ENCODE measurements at regions not wholly inside any gene's neighbourhood (a gene's known extent, or its start where the extent isn't known, plus 50 kb on each side); places are given as distances from the start of the nearest gene placed in this dataset.

DNA sequence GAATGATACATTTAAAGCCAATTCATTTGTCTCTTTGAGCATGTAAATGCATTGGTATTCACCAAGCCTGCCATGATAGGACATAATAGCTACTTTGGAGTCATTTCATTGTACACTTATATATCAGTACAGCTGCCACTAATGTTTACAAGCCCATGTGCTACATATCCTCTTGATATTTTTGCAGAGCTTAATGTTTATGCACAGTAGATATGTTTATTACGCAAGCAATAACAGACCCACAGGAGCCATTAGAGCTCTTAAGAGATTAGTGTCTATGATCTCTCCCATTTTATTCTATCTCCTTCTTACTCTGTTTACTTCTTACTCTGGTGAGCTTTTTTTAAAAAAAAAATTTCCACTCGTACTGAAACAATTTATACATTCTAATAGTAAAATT, 1132.1 kb upstream of the ZEB2 start:
- Histone ChIP-seq H3K4me3 (no peak overlapping the region), H3K4me1 (no peaks in the 10 kb centered on the region), H3K36me3 (no peaks in the 10 kb centered on the region), H3K27ac (no peak overlapping the region), H3K27me3 (no peaks in the 10 kb centered on the region), H3K9me3 (no peaks in the 10 kb centered on the region)
- TF ChIP-seq POLR2A (IDR thresholded peaks at IDR 0.05) (no peak), POLR2AphosphoS5 (IDR thresholded peaks at IDR 0.05) (no peak)
- TF ChIP-seq, protein P1, sequence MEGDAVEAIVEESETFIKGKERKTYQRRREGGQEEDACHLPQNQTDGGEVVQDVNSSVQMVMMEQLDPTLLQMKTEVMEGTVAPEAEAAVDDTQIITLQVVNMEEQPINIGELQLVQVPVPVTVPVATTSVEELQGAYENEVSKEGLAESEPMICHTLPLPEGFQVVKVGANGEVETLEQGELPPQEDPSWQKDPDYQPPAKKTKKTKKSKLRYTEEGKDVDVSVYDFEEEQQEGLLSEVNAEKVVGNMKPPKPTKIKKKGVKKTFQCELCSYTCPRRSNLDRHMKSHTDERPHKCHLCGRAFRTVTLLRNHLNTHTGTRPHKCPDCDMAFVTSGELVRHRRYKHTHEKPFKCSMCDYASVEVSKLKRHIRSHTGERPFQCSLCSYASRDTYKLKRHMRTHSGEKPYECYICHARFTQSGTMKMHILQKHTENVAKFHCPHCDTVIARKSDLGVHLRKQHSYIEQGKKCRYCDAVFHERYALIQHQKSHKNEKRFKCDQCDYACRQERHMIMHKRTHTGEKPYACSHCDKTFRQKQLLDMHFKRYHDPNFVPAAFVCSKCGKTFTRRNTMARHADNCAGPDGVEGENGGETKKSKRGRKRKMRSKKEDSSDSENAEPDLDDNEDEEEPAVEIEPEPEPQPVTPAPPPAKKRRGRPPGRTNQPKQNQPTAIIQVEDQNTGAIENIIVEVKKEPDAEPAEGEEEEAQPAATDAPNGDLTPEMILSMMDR (IDR thresholded peaks at IDR 0.05): no peak
- intact Hi-C loops (cut with DNase I; ENCODE audit: low total_unique reads): no loop called here
- no peak for DNase-seq (ENCODE audit: low spot score in 2 of 2)

DNA sequence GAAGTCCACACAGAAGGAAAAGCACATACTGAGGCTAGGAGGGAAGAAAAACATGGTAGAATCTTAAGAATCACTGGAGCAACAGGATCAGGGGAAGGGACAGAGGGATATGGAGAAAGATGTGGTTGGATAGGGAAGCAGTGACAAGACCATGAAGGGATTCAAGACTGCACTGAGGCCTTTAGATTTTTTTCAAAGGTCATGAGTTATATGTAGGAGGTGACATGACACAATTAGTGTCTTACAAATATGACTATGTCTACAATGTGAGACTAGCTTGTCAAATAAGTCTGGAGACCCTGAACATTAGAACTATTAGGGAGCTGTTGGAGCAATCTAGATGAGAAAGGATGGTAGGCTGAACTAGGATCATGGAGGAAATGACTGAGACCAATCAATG, 1130.3 kb upstream of the ZEB2 start:
- H3K4me3 ChIP-seq: no peak overlapping the region
- no peak for DNase-seq (ENCODE audit: low spot score in 2 of 2)
- H3K4me1 ChIP-seq: no peaks in the 10 kb centered on the region
- no peaks in the 10 kb centered on the region for H3K36me3 ChIP-seq
- H3K9me3 ChIP-seq: no peaks in the 10 kb centered on the region
- H3K27ac ChIP-seq: no peak overlapping the region
- H3K27me3 ChIP-seq: no peaks in the 10 kb centered on the region
- TF ChIP-seq POLR2A (IDR thresholded peaks at IDR 0.05) (no peak), POLR2AphosphoS5 (IDR thresholded peaks at IDR 0.05) (no peak)
- TF ChIP-seq, protein P1 (IDR thresholded peaks at IDR 0.05): no peak
- intact Hi-C loops (cut with DNase I; ENCODE audit: low total_unique reads): no loop called here

DNA sequence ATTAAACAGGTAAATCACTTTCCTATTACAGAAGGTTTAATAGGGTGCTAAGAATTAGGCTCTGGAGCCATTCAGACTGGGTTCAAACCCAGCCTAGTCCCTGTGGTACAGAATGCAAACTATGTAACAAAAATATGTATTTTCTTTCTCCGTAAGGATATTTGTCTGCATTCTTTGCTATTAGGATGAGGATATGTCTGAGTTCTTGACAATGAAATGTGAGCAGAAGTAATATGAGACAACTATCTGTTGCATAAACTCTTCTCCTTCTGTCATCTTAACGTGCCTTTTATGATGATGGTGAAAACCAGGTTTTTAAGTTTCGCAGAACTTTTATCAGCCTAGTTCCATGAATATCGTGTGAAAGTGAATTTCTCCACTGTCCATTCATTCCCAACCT, 1129.1 kb upstream of the ZEB2 start:
- H3K9me3 ChIP-seq: no peaks in the 10 kb centered on the region
- no peaks in the 10 kb centered on the region for H3K36me3 ChIP-seq
- TF ChIP-seq POLR2AphosphoS5 (IDR thresholded peaks at IDR 0.05) (no peak), POLR2A (IDR thresholded peaks at IDR 0.05) (no peak)
- TF ChIP-seq, protein P1 (IDR thresholded peaks at IDR 0.05): no peak
- no peaks in the 10 kb centered on the region for H3K27me3 ChIP-seq
- intact Hi-C loops (cut with DNase I; ENCODE audit: low total_unique reads): loop anchor here (5.0 kb wide), 1 partner anchor 278 kb away; no protein-coding TSS in a partner anchor
- no peak overlapping the region for H3K4me3 ChIP-seq
- H3K4me1 ChIP-seq: no peaks in the 10 kb centered on the region
- no peak for DNase-seq (ENCODE audit: low spot score in 2 of 2)
- no peak overlapping the region for H3K27ac ChIP-seq

DNA sequence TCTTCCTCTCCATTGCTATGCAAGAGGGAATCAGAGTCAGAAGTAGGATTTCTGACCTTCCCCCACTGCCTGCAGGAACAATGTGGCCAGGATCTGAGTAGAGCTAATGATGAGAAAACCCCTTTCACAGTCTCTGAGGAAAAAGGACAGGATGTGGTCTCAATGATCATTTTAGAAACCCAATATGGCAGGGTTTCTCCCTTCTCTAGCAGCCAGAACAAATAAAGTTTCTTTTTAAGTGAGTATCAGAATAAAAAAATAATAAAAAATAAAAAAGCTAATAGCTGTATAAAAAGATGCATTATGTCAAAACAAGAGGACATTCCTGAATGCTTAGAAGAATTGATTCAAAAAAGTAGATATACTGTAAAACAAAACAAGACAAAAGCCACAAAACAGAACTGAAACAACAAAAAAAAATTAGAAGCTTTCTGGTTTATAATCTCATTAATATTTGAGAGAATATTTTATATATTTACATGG, 1124.9 kb upstream of the ZEB2 start:
- no peaks in the 10 kb centered on the region for H3K36me3 ChIP-seq
- no peak for DNase-seq (ENCODE audit: low spot score in 2 of 2)
- H3K27me3 ChIP-seq: no peaks in the 10 kb centered on the region
- H3K9me3 ChIP-seq: no peaks in the 10 kb centered on the region
- H3K4me1 ChIP-seq: no peaks in the 10 kb centered on the region
- H3K27ac ChIP-seq: no peak overlapping the region
- no peak overlapping the region for H3K4me3 ChIP-seq
- no peak for TF ChIP-seq POLR2A (IDR thresholded peaks at IDR 0.05)
- TF ChIP-seq POLR2AphosphoS5 (IDR thresholded peaks at IDR 0.05): no peak
- TF ChIP-seq, protein P1 (IDR thresholded peaks at IDR 0.05): no peak
- intact Hi-C loops (cut with DNase I; ENCODE audit: low total_unique reads): loop anchor here (5.0 kb wide), 1 partner anchor 282 kb away; no protein-coding TSS in a partner anchor

DNA sequence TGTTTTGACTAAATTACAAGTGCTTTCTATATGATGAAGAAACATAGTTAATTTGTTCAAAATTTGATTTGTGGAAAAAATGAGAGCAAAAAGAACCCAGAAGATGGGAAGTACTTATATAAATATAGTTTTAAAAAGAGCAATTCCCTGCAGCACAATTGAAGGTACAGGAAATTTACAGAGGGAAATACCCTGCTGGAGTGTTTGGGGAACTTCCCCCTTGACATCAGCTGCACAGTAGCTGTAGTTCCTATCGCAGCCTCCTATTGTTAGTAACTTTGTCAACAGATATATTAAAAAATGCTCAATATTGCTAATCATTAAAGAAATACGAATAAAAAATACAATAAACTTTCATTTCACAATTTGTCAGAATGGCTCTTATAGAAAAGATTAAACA, 1118.8 kb upstream of the ZEB2 start:
- no peak for TF ChIP-seq POLR2A (IDR thresholded peaks at IDR 0.05)
- TF ChIP-seq POLR2AphosphoS5 (IDR thresholded peaks at IDR 0.05): no peak
- TF ChIP-seq, protein P1 (IDR thresholded peaks at IDR 0.05): no peak
- Histone ChIP-seq H3K36me3 (no peaks in the 10 kb centered on the region), H3K27ac (no peak overlapping the region), H3K9me3 (no peaks in the 10 kb centered on the region), H3K27me3 (no peaks in the 10 kb centered on the region), H3K4me3 (no peak overlapping the region), H3K4me1 (no peaks in the 10 kb centered on the region)
- no peak for DNase-seq (ENCODE audit: low spot score in 2 of 2)
- intact Hi-C loops (cut with DNase I; ENCODE audit: low total_unique reads): no loop called here
